EL (cell line): ENCODE measurements at regions not wholly inside any gene's neighbourhood (a gene's known extent, or its start where the extent isn't known, plus 50 kb on each side); places are given as distances from the start of the nearest gene placed in this dataset.
"Not testable (repeated sequence)": the region's sequence is repeated elsewhere in the genome, so short reads cannot be mapped to it uniquely, and the experiment has no call there.

Experiments
- DNase-seq: peaks from one replicate; pipeline ENCODE4 v3.0.0-alpha.2; 2016

GRCh38 chr5:179407191-179408175 lies 62.2 kb upstream of the ADAMTS2 start:
- DNase-seq: no peak

DNA sequence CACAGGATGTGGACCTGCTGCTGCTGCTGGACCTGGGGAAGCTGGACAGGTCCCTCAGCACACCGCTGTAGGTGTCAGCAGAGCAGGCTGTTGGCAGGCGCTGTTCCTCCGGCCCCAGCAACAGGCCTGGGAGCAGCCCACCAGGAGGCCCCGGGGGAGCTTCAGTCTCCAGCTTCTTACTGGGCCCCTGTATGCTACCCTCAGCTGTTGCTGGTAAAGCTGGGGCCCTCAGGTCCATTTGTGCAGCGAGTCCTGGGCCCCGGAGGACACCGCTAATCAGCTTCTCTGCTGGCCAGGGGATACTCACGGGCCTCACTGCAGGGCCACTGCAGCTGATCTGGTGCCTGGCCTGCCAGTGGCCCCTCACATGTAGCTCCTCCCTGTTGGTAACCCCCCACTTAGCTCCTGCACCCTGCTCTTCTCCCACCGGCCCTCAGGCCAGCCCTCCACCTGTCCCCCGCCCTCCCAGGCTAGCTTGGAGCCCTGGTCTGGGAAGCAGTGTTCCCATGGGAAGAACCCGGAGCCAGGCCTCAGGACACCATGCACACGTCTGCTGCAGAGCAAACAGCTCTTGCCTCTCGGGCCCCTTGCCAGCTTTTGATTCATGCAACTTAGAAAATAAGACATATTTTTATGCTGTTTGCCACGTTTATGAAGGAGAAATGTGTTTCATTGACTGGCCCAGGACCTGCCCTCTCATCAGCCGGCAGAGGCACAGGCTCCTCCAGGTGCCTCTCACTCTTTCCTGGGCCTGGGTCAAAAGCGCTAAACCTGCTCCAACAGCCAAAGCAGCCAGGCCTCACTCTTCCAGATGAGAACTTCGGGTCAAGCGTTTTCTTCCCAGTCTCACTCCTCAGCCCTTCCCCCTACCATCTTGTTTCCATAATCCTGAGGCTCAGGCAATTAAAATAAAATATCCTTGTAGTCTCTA lies 61.0 kb upstream of the ADAMTS2 start:
- DNase-seq: no peak

- DNase-seq: no peak
Measured at GRCh38 chr5:179405426-179406030, 60.3 kb upstream of the ADAMTS2 start.

DNA sequence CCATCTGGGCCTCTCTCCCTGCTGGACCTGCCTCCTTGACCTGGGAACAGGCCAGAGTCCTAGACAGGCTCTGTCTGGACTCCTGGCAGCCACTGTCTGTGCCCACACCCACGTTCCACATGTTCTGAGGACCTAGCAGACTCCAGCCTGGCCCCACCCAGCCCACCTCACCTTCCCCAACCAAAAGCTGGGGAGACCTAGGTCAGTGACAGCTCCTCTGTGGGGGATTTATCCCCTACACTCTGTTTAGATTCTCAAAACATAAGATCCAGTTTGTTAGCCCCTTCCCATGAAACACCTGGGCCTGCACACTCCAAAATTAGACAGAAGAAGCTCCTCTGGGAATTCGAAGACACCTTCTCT lies 59.8 kb upstream of the ADAMTS2 start:
- DNase-seq: no peak

GRCh38 chr5:179404321-179405053 lies 59.2 kb upstream of the ADAMTS2 start:
- DNase-seq: peak; percentile 23

GRCh38 chr5:179403426-179404147 lies 58.3 kb upstream of the ADAMTS2 start:
- DNase-seq: no peak

DNA sequence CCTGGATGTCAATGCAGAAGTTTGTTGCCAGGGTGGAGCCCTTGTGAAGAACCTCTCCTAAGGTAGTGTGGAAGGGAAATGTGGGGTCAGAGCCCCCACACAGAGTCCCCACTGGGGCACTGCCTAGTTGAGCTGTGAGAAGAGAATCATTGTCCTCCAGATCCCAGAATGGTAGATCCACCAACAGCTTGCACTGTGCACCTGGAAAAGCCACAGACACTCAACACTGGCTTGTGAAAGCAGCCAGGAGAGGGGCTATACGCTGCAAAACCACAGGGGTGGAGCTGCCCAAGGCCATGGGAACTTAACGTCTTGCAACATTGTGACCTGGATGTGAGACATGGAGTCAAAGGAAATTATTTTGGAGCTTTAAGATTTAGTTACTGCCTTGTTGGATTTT lies 55.2 kb upstream of the ADAMTS2 start:
- DNase-seq: not testable (repeated sequence)

DNA sequence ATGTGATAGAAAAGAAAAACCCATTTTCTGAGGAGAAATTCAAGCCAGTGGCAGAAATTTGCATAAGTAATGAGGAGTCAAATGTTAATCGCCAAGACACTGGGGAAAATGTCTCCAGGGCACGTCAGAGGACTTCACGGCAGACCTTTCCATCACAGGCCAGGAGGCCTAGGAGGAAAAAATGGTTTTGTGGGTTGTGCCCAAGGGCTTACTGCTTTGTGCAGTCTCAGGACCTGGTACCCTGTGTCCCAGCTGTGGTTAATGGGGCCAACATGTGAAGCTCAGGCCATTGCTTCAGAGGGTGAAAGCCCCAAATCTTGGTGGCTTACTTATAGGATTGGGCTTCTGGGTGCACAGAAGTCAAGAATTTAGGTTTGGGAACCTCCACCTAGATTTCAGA lies 54.8 kb upstream of the ADAMTS2 start:
- DNase-seq: no peak

- DNase-seq: not testable (repeated sequence)
Measured at GRCh38 chr5:179399327-179399726, 54.1 kb upstream of the ADAMTS2 start.

DNA sequence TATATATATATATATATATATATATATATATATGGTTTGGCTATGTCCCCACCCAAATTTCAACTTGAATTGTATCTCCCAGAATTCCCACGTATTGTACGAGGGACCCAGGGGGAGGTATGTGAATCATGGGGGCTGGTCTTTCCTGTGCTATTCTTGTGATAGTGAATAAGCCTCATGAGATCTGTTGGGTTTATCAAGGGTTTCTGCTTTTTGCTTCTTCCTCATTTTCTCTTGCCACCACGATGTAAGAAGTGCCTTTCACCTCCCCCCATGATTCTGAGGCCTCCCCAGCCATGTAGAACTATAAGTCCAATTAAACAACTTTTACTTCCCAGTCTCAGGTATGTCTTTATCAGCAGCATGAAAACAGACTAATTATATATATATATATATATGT lies 52.3 kb upstream of the ADAMTS2 start:
- no peak for DNase-seq
